CD14-positive monocyte (primary cell): ENCODE measurements at regions not wholly inside any gene's neighbourhood (a gene's known extent, or its start where the extent isn't known, plus 50 kb on each side); places are given as distances from the start of the nearest gene placed in this dataset.
A peak's percentile ranks its signal among the peaks of the same experiment; 100 is the strongest.

Source experiments
- DNase-seq, 3 donors: peaks; one replicate each; pipeline ENCODE4 v3.0.0-alpha.2; 2011 to 2022
- H2AFZ ChIP-seq: 2 replicates; pipeline ENCODE4 v1.6.0; 2012; ENCODE audit warnings: mild to moderate bottlenecking, low read depth, low read length, inconsistent platforms; ENCODE audit not compliant: insufficient read depth, poor library complexity, severe bottlenecking
- H3K27ac ChIP-seq, 2 donors: 1 replicate in 1 of 2; 2 replicates in 1 of 2; pipeline ENCODE4 v1.5.1; 2012 to 2013; ENCODE audit warnings: low read length in 2 of 2, control low read depth in 1 of 2, inconsistent platforms in 1 of 2, low read depth in 1 of 2, mild to moderate bottlenecking in 1 of 2
- H3K27me3 ChIP-seq, 2 donors: one replicate each; pipeline versions ENCODE4 v1.6.0 to v1.6.1; 2011 to 2013; ENCODE audit warnings: low read length in 2 of 2; ENCODE audit not compliant: control insufficient read depth in 2 of 2, insufficient read depth in 2 of 2
- H3K36me3 ChIP-seq, 2 donors: replicated peaks in 1 of 2; 1 replicate in 1 of 2; 2 replicates in 1 of 2; pipeline versions ENCODE4 v1.5.1 to v1.6.1; 2012 to 2013; ENCODE audit warnings: low read length in 2 of 2, control low read depth in 1 of 2, inconsistent platforms in 1 of 2, mild to moderate bottlenecking in 1 of 2; ENCODE audit not compliant: insufficient read depth in 2 of 2, control insufficient read depth in 1 of 2
- H3K4me1 ChIP-seq, 2 donors: 1 replicate in 1 of 2; 2 replicates in 1 of 2; pipeline versions ENCODE4 v1.5.1 to v1.6.1; 2012 to 2013; ENCODE audit warnings: low read length in 2 of 2, control low read depth in 1 of 2, inconsistent platforms in 1 of 2, mild to moderate bottlenecking in 1 of 2, moderate library complexity in 1 of 2; ENCODE audit not compliant: insufficient read depth in 2 of 2, control insufficient read depth in 1 of 2
- H3K4me2 ChIP-seq: replicated peaks from 2 replicates; pipeline ENCODE3; 2012; ENCODE audit warnings: low read length, moderate library complexity, mild to moderate bottlenecking; ENCODE audit not compliant: poor library complexity, severe bottlenecking; ENCODE audit errors: extremely low read depth
- H3K4me3 ChIP-seq, 3 experiments: fragments of 200-600 bp in 1 of 3; sonication (generic) in 1 of 3; replicated peaks in 1 of 3; 1 replicate in 2 of 3; 2 replicates in 1 of 3; pipeline ENCODE4 v1.5.1; 2011 to 2013; ENCODE audit warnings: low read length in 3 of 3, mild to moderate bottlenecking in 3 of 3, control low read depth in 2 of 3, low read depth in 2 of 3, inconsistent platforms in 1 of 3, moderate library complexity in 1 of 3
- H3K79me2 ChIP-seq: 2 replicates; pipeline ENCODE4 v1.6.0; 2012; ENCODE audit warnings: mild to moderate bottlenecking, control low read depth, inconsistent platforms, low read length, moderate library complexity; ENCODE audit not compliant: insufficient read depth
- H3K9ac ChIP-seq: 2 replicates; pipeline ENCODE4 v1.6.0; 2017; ENCODE audit warnings: low read length, mild to moderate bottlenecking; ENCODE audit not compliant: insufficient read depth, poor library complexity, severe bottlenecking
- H3K9me3 ChIP-seq, 2 donors: replicated peaks in 1 of 2; 1 replicate in 1 of 2; 2 replicates in 1 of 2; pipeline versions ENCODE4 v1.5.1 to v1.6.1; 2012 to 2013; ENCODE audit warnings: low read length in 2 of 2, control low read depth in 1 of 2; ENCODE audit not compliant: control insufficient read depth in 1 of 2, insufficient read depth in 1 of 2
- H4K20me1 ChIP-seq: 2 replicates; pipeline ENCODE4 v1.6.0; 2012; ENCODE audit warnings: mild to moderate bottlenecking, low read length, control low read depth, moderate library complexity; ENCODE audit not compliant: insufficient read depth
- H3K27ac Mint-ChIP-seq, 7 donors: one replicate each; pipeline ENCODE4 v1.8.0; 2020; ENCODE audit warnings: mild to moderate bottlenecking in 7 of 7, mixed read lengths in 7 of 7, moderate library complexity in 6 of 7, inconsistent platforms in 2 of 7
- H3K27me3 Mint-ChIP-seq, 3 donors: one replicate each; pipeline ENCODE4 v1.8.0; 2021 to 2022; ENCODE audit warnings: low read depth in 3 of 3, mild to moderate bottlenecking in 3 of 3, mixed read lengths in 3 of 3, moderate library complexity in 3 of 3, inconsistent platforms in 1 of 3
- H3K36me3 Mint-ChIP-seq, 2 donors: one replicate each; pipeline ENCODE4 v1.8.0; 2020; ENCODE audit warnings: mixed read lengths in 2 of 2, inconsistent platforms in 1 of 2, mild to moderate bottlenecking in 1 of 2
- H3K4me1 Mint-ChIP-seq: one replicate; pipeline ENCODE4 v1.8.0; 2020; ENCODE audit warnings: mild to moderate bottlenecking, mixed read lengths
- H3K4me3 Mint-ChIP-seq, 2 donors: one replicate each; pipeline ENCODE4 v1.8.0; 2020; ENCODE audit warnings: mild to moderate bottlenecking in 2 of 2, mixed read lengths in 2 of 2, moderate library complexity in 1 of 2
- H3K9me3 Mint-ChIP-seq, 7 donors: one replicate each; pipeline ENCODE4 v1.8.0; 2020 to 2022; ENCODE audit warnings: mixed read lengths in 7 of 7, mild to moderate bottlenecking in 6 of 7, moderate library complexity in 6 of 7, inconsistent platforms in 2 of 7
- CTCF ChIP-seq: fragments of 200-600 bp; IDR thresholded peaks from one replicate; pipeline ENCODE4 v1.8.0; 2022; ENCODE audit warnings: antibody characterized with exemption, mild to moderate bottlenecking
- WGBS: methylation state at CpG from one replicate; pipeline ENCODE4 v1.1.5; 2013; ENCODE audit warnings: missing lambda C conversion rate; ENCODE audit not compliant: insufficient coverage; 5-methylcytosine and 5-hydroxymethylcytosine counted together
- intact Hi-C, 2 donors: fragments of 100-400 bp; cut with micrococcal nuclease; formaldehyde crosslinking; loops; one replicate each; pipeline versions ENCODE4 v1.15.0 to v1.15.1; 2023

- H2AFZ ChIP-seq: no peak overlapping the region
- Mint-ChIP-seq H3K27ac (no peak overlapping the region), H3K4me3 (no peak overlapping the region), H3K27me3 (peaks cover 0 to 3% (median 3%) of the 10 kb centered on the region in 3 donors), H3K36me3 (no peaks in the 10 kb centered on the region), H3K9me3 (peaks cover 2 to 9% (median 5%) of the 10 kb centered on the region in 7 donors), H3K4me1 (no peaks in the 10 kb centered on the region)
- no peak overlapping the region for H3K9ac ChIP-seq
- H4K20me1 ChIP-seq: no peaks in the 10 kb centered on the region
- H3K4me1 ChIP-seq: no peaks in the 10 kb centered on the region
- H3K36me3 ChIP-seq: no peaks in the 10 kb centered on the region
- no peaks in the 10 kb centered on the region for H3K79me2 ChIP-seq
- 80% methylated on average over 1 of the region's 1 CpG for WGBS
- H3K4me3 ChIP-seq: no peak overlapping the region
- intact Hi-C loops: no loop called here
- H3K27me3 ChIP-seq: no peaks in the 10 kb centered on the region
- TF ChIP-seq CTCF: no peak
- DNase-seq: no peak
- H3K4me2 ChIP-seq: no peak overlapping the region
- H3K27ac ChIP-seq: no peak overlapping the region
- H3K9me3 ChIP-seq: peaks cover 8 to 38% of the 10 kb centered on the region in 2 donors
These were observed 62.7 kb upstream of the FIBIN start for GRCh38 chr11:26931248-26931631.

GRCh38 chr11:26931881-26932280, 62.0 kb upstream of the FIBIN start:
- no peaks in the 10 kb centered on the region for H3K4me1 Mint-ChIP-seq
- Histone ChIP-seq H3K9me3 (peaks cover 8 to 38% of the 10 kb centered on the region in 2 donors), H3K79me2 (no peaks in the 10 kb centered on the region), H4K20me1 (no peaks in the 10 kb centered on the region), H3K4me3 (no peak overlapping the region), H3K4me1 (no peaks in the 10 kb centered on the region), H3K9ac (no peak overlapping the region), H3K27ac (no peak overlapping the region), H2AFZ (no peak overlapping the region), H3K27me3 (no peaks in the 10 kb centered on the region), H3K36me3 (no peaks in the 10 kb centered on the region), H3K4me2 (no peak overlapping the region)
- TF ChIP-seq CTCF: no peak
- peaks cover 2 to 9% (median 4%) of the 10 kb centered on the region in 7 donors for H3K9me3 Mint-ChIP-seq
- H3K27me3 Mint-ChIP-seq: peaks cover 0 to 3% (median 2%) of the 10 kb centered on the region in 3 donors
- no peak for DNase-seq
- H3K36me3 Mint-ChIP-seq: no peaks in the 10 kb centered on the region
- H3K27ac Mint-ChIP-seq: peak overlapping the region in 1 of 7 donors; percentile 1
- intact Hi-C loops: no loop called here
- no peak overlapping the region for H3K4me3 Mint-ChIP-seq
